OCI-LY1 (cell line): ENCODE measurements at regions not wholly inside any gene's neighbourhood (a gene's known extent, or its start where the extent isn't known, plus 50 kb on each side); places are given as distances from the start of the nearest gene placed in this dataset.
"Not testable (repeated sequence)": the region's sequence is repeated elsewhere in the genome, so short reads cannot be mapped to it uniquely, and the experiment has no call there.

Source experiments
- H2AFZ ChIP-seq: fragments of 200-600 bp; sonication (generic), shearing (Covaris generic); 2 replicates; pipeline ENCODE4 v1.6.0; 2014; ENCODE audit warnings: antibody characterized with exemption, mild to moderate bottlenecking, low read length
- H3F3A ChIP-seq: fragments of 200-600 bp; sonication (generic), shearing (Covaris generic); 2 replicates; pipeline ENCODE4 v1.6.0; 2014; ENCODE audit warnings: mild to moderate bottlenecking, antibody characterized with exemption, low read length, moderate library complexity; ENCODE audit not compliant: insufficient read depth
- H3K27ac ChIP-seq: fragments of 200-600 bp; sonication (generic); 2 replicates; pipeline ENCODE4 v1.5.1; 2014; ENCODE audit warnings: low read length, mixed run types, mild to moderate bottlenecking, low read depth; ENCODE audit not compliant: poor library complexity, severe bottlenecking
- H3K27me3 ChIP-seq: fragments of 200-600 bp; sonication (generic); 2 replicates; pipeline ENCODE4 v1.6.0; 2014; ENCODE audit warnings: antibody characterized with exemption, mild to moderate bottlenecking, low read length, moderate library complexity; ENCODE audit not compliant: insufficient read depth
- H3K36me3 ChIP-seq: fragments of 200-600 bp; sonication (generic); 2 replicates; pipeline ENCODE4 v1.6.1; 2014; ENCODE audit warnings: mild to moderate bottlenecking, antibody characterized with exemption, low read length, moderate library complexity, mixed read lengths; ENCODE audit not compliant: insufficient read depth
- H3K4me1 ChIP-seq: fragments of 200-600 bp; sonication (generic); 2 replicates; pipeline ENCODE4 v1.5.1; 2014; ENCODE audit warnings: mild to moderate bottlenecking, low read length, moderate library complexity; ENCODE audit not compliant: insufficient read depth, severe bottlenecking
- H3K4me2 ChIP-seq: fragments of 200-600 bp; sonication (generic), shearing (Covaris generic); 2 replicates; pipeline ENCODE4 v1.6.1; 2014; ENCODE audit warnings: low read length
- H3K4me3 ChIP-seq: fragments of 200-600 bp; sonication (generic); 2 replicates; pipeline ENCODE4 v1.5.1; 2014; ENCODE audit warnings: low read length, low read depth, mild to moderate bottlenecking, mixed read lengths; ENCODE audit not compliant: poor library complexity, severe bottlenecking
- H3K79me2 ChIP-seq: fragments of 200-600 bp; shearing (Covaris generic); 2 replicates; pipeline ENCODE4 v1.6.1; 2016; ENCODE audit warnings: mixed run types, low read length, mixed read lengths; ENCODE audit not compliant: insufficient read depth
- H3K9ac ChIP-seq: fragments of 200-600 bp; sonication (generic), shearing (Covaris generic); 2 replicates; pipeline ENCODE4 v1.6.1; 2014; ENCODE audit warnings: mild to moderate bottlenecking, low read length, mixed read lengths
- H3K9me2 ChIP-seq: fragments of 200-600 bp; sonication (generic), shearing (Covaris generic); 2 replicates; pipeline ENCODE4 v1.6.1; 2014; ENCODE audit warnings: low read depth, mild to moderate bottlenecking, low read length, mixed read lengths
- H3K9me3 ChIP-seq: fragments of 200-600 bp; shearing (Covaris generic); 2 replicates; pipeline ENCODE4 v1.6.1; 2014; ENCODE audit warnings: low read length, mixed read lengths
- H4K20me1 ChIP-seq: fragments of 200-600 bp; sonication (generic), shearing (Covaris generic); 2 replicates; pipeline ENCODE4 v1.6.0; 2016; ENCODE audit warnings: mild to moderate bottlenecking, low read length; ENCODE audit not compliant: insufficient read depth
- EZH2 ChIP-seq: fragments of 200-600 bp; sonication (generic), shearing (Covaris generic); IDR thresholded peaks from 2 replicates; pipeline ENCODE4 v1.8.0; 2017; ENCODE audit warnings: borderline replicate concordance, mixed run types, mild to moderate bottlenecking, antibody characterized with exemption, low read length, moderate library complexity, mixed read lengths
- TF ChIP-seq, protein P1 (sequence below): fragments of 200-600 bp; sonication (generic), shearing (Covaris generic); IDR thresholded peaks from 2 replicates; pipeline ENCODE4 v1.5.1; 2017; ENCODE audit warnings: mild to moderate bottlenecking, antibody characterized with exemption, low read length, moderate library complexity, mixed read lengths

DNA sequence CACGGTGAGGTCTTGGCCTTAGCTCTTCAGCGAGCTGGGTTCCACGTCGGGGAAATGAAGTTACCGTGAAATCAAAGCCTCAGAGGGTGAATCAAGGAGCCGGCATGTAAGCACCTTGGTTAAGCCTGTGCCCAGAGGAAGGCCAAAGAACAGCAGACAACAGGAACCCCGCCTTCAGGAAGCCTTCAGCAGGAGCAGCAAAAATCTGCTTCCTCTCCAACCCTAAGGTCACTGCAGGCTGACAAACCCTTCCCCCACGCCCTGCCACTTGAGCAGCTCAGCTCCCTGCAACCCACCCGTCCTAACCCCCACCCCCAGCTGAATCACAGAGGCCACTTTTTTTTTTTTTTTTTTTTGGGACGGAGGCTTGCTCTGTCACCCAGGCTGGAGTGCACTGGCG is 72.9 kb upstream of the LTA4H start:
- no peaks in the 10 kb centered on the region for H3K27me3 ChIP-seq

DNA sequence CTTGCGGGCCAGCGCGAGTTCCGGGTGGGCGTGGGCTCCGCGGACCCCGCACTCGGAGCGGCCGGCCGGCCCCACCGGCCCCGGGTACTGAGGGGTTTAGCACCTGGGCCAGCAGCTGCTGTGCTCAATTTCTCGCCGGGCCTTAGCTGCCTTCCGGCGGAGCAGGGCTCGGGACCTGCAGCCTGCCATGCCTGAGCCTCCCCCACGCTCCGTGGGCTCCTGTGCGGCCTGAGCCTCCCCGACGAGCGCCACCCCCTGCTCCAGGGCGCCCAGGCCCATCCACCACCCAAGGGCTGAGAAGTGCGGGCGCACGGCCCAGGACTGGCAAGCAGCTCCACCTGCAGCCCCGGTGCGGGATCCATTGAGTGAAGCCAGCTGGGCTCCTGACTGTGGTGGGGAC is 73.6 kb upstream of the LTA4H start:
- not testable (repeated sequence) for H3K4me2 ChIP-seq, H3K9ac ChIP-seq, H3K9me2 ChIP-seq, H4K20me1 ChIP-seq, H2AFZ ChIP-seq, H3K9me3 ChIP-seq, H3K79me2 ChIP-seq, H3K27me3 ChIP-seq, H3K4me3 ChIP-seq, H3K36me3 ChIP-seq, H3F3A ChIP-seq, H3K27ac ChIP-seq
- H3K4me1 ChIP-seq = peaks cover 19% of the 10 kb centered on the region

More for the DNA sequence above, 72.9 kb upstream of the LTA4H start:
- no peak overlapping the region for H3K27ac ChIP-seq
- no peaks in the 10 kb centered on the region for H3K36me3 ChIP-seq
- no peaks in the 10 kb centered on the region for H3K9me2 ChIP-seq
- H2AFZ ChIP-seq = no peak overlapping the region
- peak overlapping the region; percentile 36; the same call in 1 of the 2 replicates for H3K4me2 ChIP-seq
- no peaks in the 10 kb centered on the region for H3K9me3 ChIP-seq
- H3K4me1 ChIP-seq = peaks cover 20% of the 10 kb centered on the region
- H3F3A ChIP-seq = no peaks in the 10 kb centered on the region
- H4K20me1 ChIP-seq = no peaks in the 10 kb centered on the region
- H3K9ac ChIP-seq = no peak overlapping the region
- TF ChIP-seq, protein P1, sequence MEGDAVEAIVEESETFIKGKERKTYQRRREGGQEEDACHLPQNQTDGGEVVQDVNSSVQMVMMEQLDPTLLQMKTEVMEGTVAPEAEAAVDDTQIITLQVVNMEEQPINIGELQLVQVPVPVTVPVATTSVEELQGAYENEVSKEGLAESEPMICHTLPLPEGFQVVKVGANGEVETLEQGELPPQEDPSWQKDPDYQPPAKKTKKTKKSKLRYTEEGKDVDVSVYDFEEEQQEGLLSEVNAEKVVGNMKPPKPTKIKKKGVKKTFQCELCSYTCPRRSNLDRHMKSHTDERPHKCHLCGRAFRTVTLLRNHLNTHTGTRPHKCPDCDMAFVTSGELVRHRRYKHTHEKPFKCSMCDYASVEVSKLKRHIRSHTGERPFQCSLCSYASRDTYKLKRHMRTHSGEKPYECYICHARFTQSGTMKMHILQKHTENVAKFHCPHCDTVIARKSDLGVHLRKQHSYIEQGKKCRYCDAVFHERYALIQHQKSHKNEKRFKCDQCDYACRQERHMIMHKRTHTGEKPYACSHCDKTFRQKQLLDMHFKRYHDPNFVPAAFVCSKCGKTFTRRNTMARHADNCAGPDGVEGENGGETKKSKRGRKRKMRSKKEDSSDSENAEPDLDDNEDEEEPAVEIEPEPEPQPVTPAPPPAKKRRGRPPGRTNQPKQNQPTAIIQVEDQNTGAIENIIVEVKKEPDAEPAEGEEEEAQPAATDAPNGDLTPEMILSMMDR = no peak
- no peak for TF ChIP-seq EZH2
- H3K79me2 ChIP-seq = no peaks in the 10 kb centered on the region
- H3K4me3 ChIP-seq = no peak overlapping the region

DNA sequence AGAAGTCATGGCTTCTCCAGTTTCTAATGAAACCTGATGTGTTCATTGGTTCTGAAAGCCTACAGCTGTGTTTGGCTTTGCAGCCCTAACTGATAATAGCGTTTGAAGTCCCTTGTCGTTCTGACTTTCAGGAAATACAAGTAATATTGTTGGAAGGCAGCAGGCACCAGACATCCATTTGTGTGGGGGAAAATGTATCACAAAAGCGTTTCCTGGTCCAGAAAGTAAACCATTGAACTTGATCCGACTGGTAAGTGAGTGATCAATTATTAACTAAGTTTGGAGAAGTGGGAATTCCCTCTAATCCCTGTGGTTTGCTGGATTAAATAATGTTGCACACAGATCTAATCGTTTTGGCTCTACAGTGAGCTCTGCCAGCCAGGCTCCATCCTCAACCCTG is 77.3 kb upstream of the LTA4H start:
- no peaks in the 10 kb centered on the region for H3K27me3 ChIP-seq
- H3K4me2 ChIP-seq = no peak overlapping the region
- H3K36me3 ChIP-seq = no peaks in the 10 kb centered on the region
- peaks cover 7% of the 10 kb centered on the region for H3K4me1 ChIP-seq
- H3K79me2 ChIP-seq = no peaks in the 10 kb centered on the region
- no peak overlapping the region for H3K27ac ChIP-seq
- H3K4me3 ChIP-seq = no peak overlapping the region
- H2AFZ ChIP-seq = no peak overlapping the region
- TF ChIP-seq, protein P1 = no peak
- no peak for TF ChIP-seq EZH2
- no peaks in the 10 kb centered on the region for H3F3A ChIP-seq
- no peaks in the 10 kb centered on the region for H3K9me3 ChIP-seq
- no peak overlapping the region for H3K9ac ChIP-seq
- H3K9me2 ChIP-seq = no peaks in the 10 kb centered on the region
- H4K20me1 ChIP-seq = no peaks in the 10 kb centered on the region

DNA sequence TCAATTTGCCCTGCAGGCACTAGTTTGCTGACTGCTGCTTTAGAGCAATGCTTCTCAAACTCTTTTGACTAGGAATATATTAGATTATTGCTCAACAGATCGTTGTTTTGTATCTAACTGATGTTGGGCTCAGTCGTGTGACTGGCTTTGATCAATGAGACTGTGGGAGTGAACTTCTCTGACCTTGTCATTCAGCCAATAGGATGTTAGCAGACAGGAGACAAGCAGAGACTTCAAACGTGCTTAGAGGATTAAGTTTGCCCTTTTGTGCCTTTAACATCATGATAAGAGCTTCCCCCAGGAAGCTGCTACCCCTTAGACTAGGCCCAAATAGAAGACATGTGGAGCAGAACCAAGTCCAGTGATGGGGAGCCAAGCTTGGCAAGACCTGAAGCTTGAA is 76.7 kb upstream of the ELK3 start:
- Histone ChIP-seq H3K4me2 (no peak overlapping the region), H3K4me3 (no peak overlapping the region), H3K27ac (no peak overlapping the region), H4K20me1 (no peaks in the 10 kb centered on the region), H3K9me2 (no peaks in the 10 kb centered on the region), H3K4me1 (no peaks in the 10 kb centered on the region), H2AFZ (no peak overlapping the region), H3K27me3 (no peaks in the 10 kb centered on the region), H3K9me3 (no peaks in the 10 kb centered on the region), H3K79me2 (no peaks in the 10 kb centered on the region), H3F3A (no peaks in the 10 kb centered on the region), H3K9ac (no peak overlapping the region), H3K36me3 (no peaks in the 10 kb centered on the region)
- TF ChIP-seq EZH2 = no peak
- TF ChIP-seq, protein P1 = no peak
